GM18508 (cell line): ENCODE measurements at regions not wholly inside any gene's neighbourhood (a gene's known extent, or its start where the extent isn't known, plus 50 kb on each side); places are given as distances from the start of the nearest gene placed in this dataset.

Experiments used
- ATAC-seq: cut with Tn5 transposase; IDR thresholded peaks from one replicate; pipeline ENCODE4 v1.9.1; 2021; ENCODE audit warnings: moderate number of reproducible peaks; ENCODE audit not compliant: insufficient read depth, unreplicated experiment

- no peak for ATAC-seq
These were observed 433.3 kb upstream of the SLITRK1 start for GRCh38 chr13:84315527-84315926.

GRCh38 chr13:84303035-84303434, 420.8 kb upstream of the SLITRK1 start:
- no peak for ATAC-seq

- ATAC-seq, result no peak
These were observed 415.0 kb upstream of the SLITRK1 start for GRCh38 chr13:84297251-84297650.

GRCh38 chr13:84296401-84296800, 414.1 kb upstream of the SLITRK1 start:
- no peak for ATAC-seq

GRCh38 chr13:84294576-84294975, 412.3 kb upstream of the SLITRK1 start:
- ATAC-seq, result no peak

- no peak for ATAC-seq
These were observed 408.1 kb upstream of the SLITRK1 start for GRCh38 chr13:84290386-84290785.

- ATAC-seq, result no peak
These were observed 396.9 kb upstream of the SLITRK1 start for GRCh38 chr13:84279166-84279565.

- ATAC-seq, result no peak
These were observed 390.7 kb upstream of the SLITRK1 start for GRCh38 chr13:84272877-84273562.

GRCh38 chr13:84265257-84265764, 383.0 kb upstream of the SLITRK1 start:
- no peak for ATAC-seq

GRCh38 chr13:84263354-84264069, 381.2 kb upstream of the SLITRK1 start:
- ATAC-seq, result no peak

GRCh38 chr13:84255226-84255797, 373.0 kb upstream of the SLITRK1 start:
- no peak for ATAC-seq

GRCh38 chr13:84249463-84249862, 367.2 kb upstream of the SLITRK1 start:
- no peak for ATAC-seq

GRCh38 chr13:84243340-84243739, 361.1 kb upstream of the SLITRK1 start:
- no peak for ATAC-seq

GRCh38 chr13:84239032-84239431, 356.8 kb upstream of the SLITRK1 start:
- ATAC-seq, result no peak

GRCh38 chr13:84238381-84238780, 356.1 kb upstream of the SLITRK1 start:
- ATAC-seq, result no peak

- ATAC-seq, result no peak
These were observed 354.9 kb upstream of the SLITRK1 start for GRCh38 chr13:84237143-84237542.

GRCh38 chr13:84234416-84234815, 352.1 kb upstream of the SLITRK1 start:
- no peak for ATAC-seq

- ATAC-seq, result no peak
These were observed 348.3 kb upstream of the SLITRK1 start for GRCh38 chr13:84230568-84230967.

GRCh38 chr13:84211048-84211447, 328.8 kb upstream of the SLITRK1 start:
- no peak for ATAC-seq

- no peak for ATAC-seq
These were observed 326.1 kb upstream of the SLITRK1 start for GRCh38 chr13:84208246-84208910.

- ATAC-seq, result no peak
These were observed 325.2 kb upstream of the SLITRK1 start for GRCh38 chr13:84207509-84207908.
